Nephron progenitor cell (in vitro differentiated cells): ENCODE measurements at regions not wholly inside any gene's neighbourhood (a gene's known extent, or its start where the extent isn't known, plus 50 kb on each side); places are given as distances from the start of the nearest gene placed in this dataset.
A peak's percentile ranks its signal among the peaks of the same experiment; 100 is the strongest.
"Not testable (repeated sequence)": the region's sequence is repeated elsewhere in the genome, so short reads cannot be mapped to it uniquely, and the experiment has no call there.

Experiments
- DNase-seq: peaks from one replicate; pipeline ENCODE4 v3.0.0; 2021
- H3K27ac Mint-ChIP-seq: 2 replicates; pipeline ENCODE4 v1.8.0; 2021; ENCODE audit warnings: mild to moderate bottlenecking, moderate library complexity, mixed read lengths
- H3K27me3 Mint-ChIP-seq: 2 replicates; pipeline ENCODE4 v1.8.0; 2021; ENCODE audit warnings: mild to moderate bottlenecking, low read depth, mixed read lengths; ENCODE audit not compliant: poor library complexity
- H3K36me3 Mint-ChIP-seq: 2 replicates; pipeline ENCODE4 v1.8.0; 2021; ENCODE audit warnings: low read depth, mixed read lengths
- H3K4me1 Mint-ChIP-seq: 2 replicates; pipeline ENCODE4 v1.8.0; 2021; ENCODE audit warnings: mixed read lengths
- H3K4me3 Mint-ChIP-seq: 2 replicates; pipeline ENCODE4 v1.8.0; 2021; ENCODE audit warnings: mild to moderate bottlenecking, moderate library complexity, mixed read lengths
- H3K9me3 Mint-ChIP-seq: 2 replicates; pipeline ENCODE4 v1.8.0; 2021; ENCODE audit warnings: mild to moderate bottlenecking, moderate library complexity, mixed read lengths
- CTCF ChIP-seq: fragments of 200-600 bp; sonication (generic); IDR thresholded peaks from 2 replicates; pipeline ENCODE4 v1.5.0; 2021; ENCODE audit warnings: antibody characterized with exemption

GRCh38 chr17:16870253-16871245, 101.4 kb downstream of the TNFRSF13B start:
- H3K4me3 Mint-ChIP-seq = no peak overlapping the region
- H3K27me3 Mint-ChIP-seq = peaks cover 9% of the 10 kb centered on the region
- H3K9me3 Mint-ChIP-seq = no peaks in the 10 kb centered on the region
- no peak for DNase-seq
- peaks cover 10% of the 10 kb centered on the region for H3K4me1 Mint-ChIP-seq
- H3K36me3 Mint-ChIP-seq = no peaks in the 10 kb centered on the region
- peak overlapping the region; percentile 24 for H3K27ac Mint-ChIP-seq
- TF ChIP-seq CTCF = no peak

GRCh38 chr17:16869531-16870252, 102.2 kb downstream of the TNFRSF13B start:
- H3K4me1 Mint-ChIP-seq = peaks cover 10% of the 10 kb centered on the region
- H3K27me3 Mint-ChIP-seq, H3K9me3 Mint-ChIP-seq, DNase-seq, H3K27ac Mint-ChIP-seq, H3K4me3 Mint-ChIP-seq, H3K36me3 Mint-ChIP-seq: not testable (repeated sequence)

- H3K36me3 Mint-ChIP-seq, H3K27ac Mint-ChIP-seq, DNase-seq, H3K27me3 Mint-ChIP-seq, H3K9me3 Mint-ChIP-seq, H3K4me3 Mint-ChIP-seq: not testable (repeated sequence)
- peaks cover 10% of the 10 kb centered on the region for H3K4me1 Mint-ChIP-seq
Measured at GRCh38 chr17:16868616-16869015, 103.3 kb downstream of the TNFRSF13B start.

GRCh38 chr17:16867545-16867944, 104.4 kb downstream of the TNFRSF13B start:
- H3K27me3 Mint-ChIP-seq, H3K36me3 Mint-ChIP-seq, H3K4me3 Mint-ChIP-seq, DNase-seq, H3K27ac Mint-ChIP-seq, H3K9me3 Mint-ChIP-seq: not testable (repeated sequence)
- peaks cover 10% of the 10 kb centered on the region for H3K4me1 Mint-ChIP-seq

GRCh38 chr17:16866841-16867240, 105.1 kb downstream of the TNFRSF13B start:
- H3K27ac Mint-ChIP-seq, H3K9me3 Mint-ChIP-seq, H3K4me3 Mint-ChIP-seq, DNase-seq, H3K27me3 Mint-ChIP-seq, H3K36me3 Mint-ChIP-seq: not testable (repeated sequence)
- H3K4me1 Mint-ChIP-seq = peaks cover 10% of the 10 kb centered on the region

GRCh38 chr17:16866436-16866835, 105.5 kb downstream of the TNFRSF13B start:
- Mint-ChIP-seq H3K27ac (no peak overlapping the region), H3K36me3 (no peaks in the 10 kb centered on the region), H3K9me3 (no peaks in the 10 kb centered on the region), H3K4me3 (no peak overlapping the region), H3K27me3 (peaks cover 9% of the 10 kb centered on the region), H3K4me1 (peaks cover 10% of the 10 kb centered on the region)
- TF ChIP-seq CTCF = no peak
- no peak for DNase-seq

GRCh38 chr17:16865704-16866103, 106.2 kb downstream of the TNFRSF13B start:
- H3K27ac Mint-ChIP-seq = not testable (repeated sequence)
- peaks cover 10% of the 10 kb centered on the region for H3K4me1 Mint-ChIP-seq

GRCh38 chr17:16865077-16865613, 106.8 kb downstream of the TNFRSF13B start:
- H3K4me1 Mint-ChIP-seq = peaks cover 10% of the 10 kb centered on the region
- DNase-seq, H3K36me3 Mint-ChIP-seq, H3K27me3 Mint-ChIP-seq, H3K9me3 Mint-ChIP-seq, H3K4me3 Mint-ChIP-seq, H3K27ac Mint-ChIP-seq: not testable (repeated sequence)

More at GRCh38 chr17:16865704-16866103, 106.2 kb downstream of the TNFRSF13B start:
- H3K36me3 Mint-ChIP-seq, H3K4me3 Mint-ChIP-seq, DNase-seq, H3K9me3 Mint-ChIP-seq, H3K27me3 Mint-ChIP-seq: not testable (repeated sequence)

GRCh38 chr17:16864462-16865076, 107.3 kb downstream of the TNFRSF13B start:
- not testable (repeated sequence) for H3K4me3 Mint-ChIP-seq, DNase-seq
- peaks cover 10% of the 10 kb centered on the region for H3K4me1 Mint-ChIP-seq

GRCh38 chr17:16861152-16861551, 110.8 kb downstream of the TNFRSF13B start:
- H3K4me3 Mint-ChIP-seq, DNase-seq, H3K4me1 Mint-ChIP-seq, H3K36me3 Mint-ChIP-seq, H3K9me3 Mint-ChIP-seq, H3K27ac Mint-ChIP-seq, H3K27me3 Mint-ChIP-seq: not testable (repeated sequence)

More at GRCh38 chr17:16864462-16865076, 107.3 kb downstream of the TNFRSF13B start:
- H3K9me3 Mint-ChIP-seq, H3K36me3 Mint-ChIP-seq, H3K27me3 Mint-ChIP-seq, H3K27ac Mint-ChIP-seq: not testable (repeated sequence)

GRCh38 chr17:16860467-16860866, 111.5 kb downstream of the TNFRSF13B start:
- not testable (repeated sequence) for H3K9me3 Mint-ChIP-seq
- peaks cover 11% of the 10 kb centered on the region for H3K4me1 Mint-ChIP-seq

GRCh38 chr17:16859515-16859914, 112.4 kb downstream of the TNFRSF13B start:
- not testable (repeated sequence) for H3K27me3 Mint-ChIP-seq

More at GRCh38 chr17:16860467-16860866, 111.5 kb downstream of the TNFRSF13B start:
- not testable (repeated sequence) for H3K27me3 Mint-ChIP-seq, DNase-seq, H3K36me3 Mint-ChIP-seq, H3K4me3 Mint-ChIP-seq, H3K27ac Mint-ChIP-seq

More at GRCh38 chr17:16859515-16859914, 112.4 kb downstream of the TNFRSF13B start:
- peaks cover 12% of the 10 kb centered on the region for H3K4me1 Mint-ChIP-seq
- H3K9me3 Mint-ChIP-seq, H3K4me3 Mint-ChIP-seq, H3K36me3 Mint-ChIP-seq, H3K27ac Mint-ChIP-seq, DNase-seq: not testable (repeated sequence)
